CD4-positive, alpha-beta T cell treated with Interferon alpha-2 for 1 hour (primary cell): ENCODE measurements at regions not wholly inside any gene's neighbourhood (a gene's known extent, or its start where the extent isn't known, plus 50 kb on each side); places are given as distances from the start of the nearest gene placed in this dataset.
"Not testable (repeated sequence)": the region's sequence is repeated elsewhere in the genome, so short reads cannot be mapped to it uniquely, and the experiment has no call there.

Experiments
- DNase-seq, 2 donors: peaks; one replicate each; pipeline ENCODE4 v3.0.0-alpha.2; 2020 to 2022

DNA sequence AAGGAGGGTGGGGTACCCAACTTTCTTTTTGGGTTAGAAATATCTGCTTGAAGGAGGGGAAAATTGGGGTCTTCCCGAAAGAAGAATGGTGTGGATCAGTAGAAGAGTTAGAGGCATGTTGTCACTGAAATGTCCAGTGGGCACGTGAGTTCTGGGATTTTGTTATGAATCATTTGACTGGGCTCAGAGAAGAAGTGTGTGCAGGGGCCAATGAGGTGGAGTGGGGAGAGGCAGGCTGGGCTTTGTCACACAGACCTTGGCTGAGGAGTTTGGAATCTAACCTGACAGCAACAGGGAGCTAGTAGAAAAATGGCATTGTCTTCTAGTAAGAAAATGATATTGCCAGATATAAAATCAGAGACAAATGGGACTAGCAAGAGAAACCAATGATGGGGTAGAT is 436.8 kb downstream of the MFSD1 start:
- DNase-seq = no peak

- DNase-seq = no peak
Measured at GRCh38 chr3:159239059-159239458, 437.2 kb downstream of the MFSD1 start.

GRCh38 chr3:159244933-159245332 is 443.1 kb downstream of the MFSD1 start:
- DNase-seq = no peak

GRCh38 chr3:159245871-159246270 is 444.0 kb downstream of the MFSD1 start:
- no peak for DNase-seq

DNA sequence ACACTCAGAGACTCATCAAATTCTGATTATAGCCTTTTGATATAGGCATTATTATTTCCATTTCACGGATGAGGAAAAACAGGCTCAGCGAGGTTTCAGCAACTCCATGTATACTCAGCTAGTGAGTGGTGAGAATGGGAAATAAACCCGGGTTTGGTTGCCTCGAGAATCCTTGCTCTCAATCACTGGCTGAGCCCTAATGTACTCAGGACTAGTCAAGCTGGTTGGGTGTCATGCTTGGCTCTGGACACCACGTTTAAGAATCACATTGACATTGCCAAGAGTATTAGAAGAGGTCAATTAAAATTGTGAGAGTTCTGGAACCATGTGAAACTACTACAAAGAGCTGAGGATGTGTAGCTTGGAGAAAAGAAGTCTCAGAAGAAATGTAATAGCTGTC is 444.5 kb downstream of the MFSD1 start:
- no peak for DNase-seq

- DNase-seq = no peak
Measured at GRCh38 chr3:159249472-159250174, 447.8 kb downstream of the MFSD1 start.

DNA sequence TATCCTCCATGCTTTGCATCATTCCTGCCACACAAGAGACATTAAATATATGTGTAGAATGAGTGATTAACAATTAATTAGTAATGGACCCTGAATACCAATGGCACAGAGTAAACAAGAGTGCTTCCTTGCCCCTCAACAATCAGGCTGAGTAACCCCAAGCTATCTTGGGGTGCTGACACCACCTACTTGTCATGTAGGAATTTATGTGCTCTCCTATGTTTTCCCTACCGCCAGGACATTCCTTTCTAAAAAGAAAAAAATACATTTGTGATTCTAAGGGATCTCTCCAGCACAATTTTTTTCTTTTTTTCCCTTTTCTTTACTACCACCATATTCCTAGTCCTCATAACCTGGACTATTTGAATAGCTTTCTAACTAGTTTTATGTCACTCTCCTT is 449.1 kb downstream of the MFSD1 start:
- no peak for DNase-seq

DNA sequence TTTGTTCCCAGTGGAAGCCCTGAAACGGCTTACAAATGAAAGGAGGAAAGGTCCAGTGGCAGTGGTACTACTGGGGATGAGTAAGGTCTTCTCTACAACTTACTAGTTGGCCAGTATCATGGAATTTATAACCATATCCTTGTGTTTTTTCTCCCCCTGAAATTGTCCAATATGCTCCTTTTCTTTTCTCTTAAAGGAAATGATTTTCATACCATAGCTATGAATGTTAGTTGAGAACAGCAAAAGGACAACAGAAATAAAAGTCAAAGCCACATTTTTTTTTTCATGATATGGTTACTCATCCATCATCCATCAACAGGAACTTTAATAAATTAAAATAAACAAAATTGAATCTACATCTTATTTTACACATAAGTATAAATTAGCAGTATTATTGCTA is 450.4 kb downstream of the MFSD1 start:
- DNase-seq = no peak

- no peak for DNase-seq
Measured at GRCh38 chr3:159252772-159253384, 451.0 kb downstream of the MFSD1 start.

GRCh38 chr3:159253860-159254259 is 452.0 kb downstream of the MFSD1 start:
- DNase-seq = no peak

DNA sequence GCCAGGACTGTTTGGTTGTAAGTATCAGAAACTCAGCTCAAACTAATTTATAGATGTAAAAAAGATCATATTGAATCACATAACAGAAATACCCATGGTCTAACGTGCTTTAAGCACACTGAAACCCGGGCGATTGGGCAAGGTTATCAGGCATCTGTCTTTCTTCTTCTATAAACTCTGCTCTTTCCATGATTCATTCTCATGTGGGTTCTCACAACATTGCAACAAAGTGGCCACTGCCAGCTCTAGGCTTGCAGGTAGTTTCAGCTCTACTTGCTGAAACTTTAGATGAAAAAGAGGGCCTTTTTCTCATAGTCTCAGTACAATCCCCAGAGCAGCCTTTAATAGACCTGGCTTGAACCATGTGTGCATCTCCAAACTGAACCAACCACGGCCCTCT is 456.1 kb downstream of the MFSD1 start:
- no peak for DNase-seq

- no peak for DNase-seq
Measured at GRCh38 chr3:159258934-159259333, 457.1 kb downstream of the MFSD1 start.

- peak; percentile 2 to 42 for DNase-seq
Measured at GRCh38 chr3:159260049-159260662, 458.3 kb downstream of the MFSD1 start.

GRCh38 chr3:159261333-159261732 is 459.5 kb downstream of the MFSD1 start:
- not testable (repeated sequence) for DNase-seq

DNA sequence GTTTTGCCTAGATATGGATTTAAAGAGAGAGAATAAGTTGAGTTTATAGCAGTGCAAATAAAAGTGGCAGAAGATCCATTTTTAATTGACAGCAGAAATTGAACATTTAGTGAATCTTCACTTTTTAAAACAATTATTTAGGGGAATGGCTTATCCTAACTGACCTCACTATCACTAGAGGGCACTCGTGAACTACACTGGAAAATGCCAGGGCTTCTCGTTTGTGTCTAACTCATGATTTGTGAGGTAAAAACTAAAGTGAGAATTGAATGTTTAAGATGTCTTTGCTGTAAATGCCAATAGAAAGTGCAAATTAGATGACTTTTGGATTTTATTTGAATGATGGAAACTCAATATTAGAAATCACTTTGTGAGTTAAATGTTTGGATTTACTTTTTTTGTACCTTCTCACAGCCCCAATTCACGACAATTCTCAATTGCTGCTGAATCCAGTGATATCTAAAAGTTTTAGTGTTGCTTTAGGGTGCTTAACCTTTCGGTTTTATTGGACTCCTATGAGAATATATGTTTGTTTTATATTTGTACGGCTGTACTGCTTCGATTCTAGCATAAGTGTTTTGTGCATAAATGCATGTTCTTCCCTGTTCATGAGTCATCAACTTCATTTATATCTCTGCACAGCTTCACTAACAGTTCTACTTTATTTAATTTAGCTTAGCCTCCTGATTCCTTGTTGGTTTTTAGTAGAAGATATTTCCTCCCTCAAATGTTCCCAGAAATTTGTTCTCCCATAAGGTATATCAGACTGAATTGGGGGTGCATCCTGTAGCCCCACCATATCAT is 462.1 kb downstream of the MFSD1 start:
- DNase-seq = peak in 1 of 2 donors; percentile 13

DNA sequence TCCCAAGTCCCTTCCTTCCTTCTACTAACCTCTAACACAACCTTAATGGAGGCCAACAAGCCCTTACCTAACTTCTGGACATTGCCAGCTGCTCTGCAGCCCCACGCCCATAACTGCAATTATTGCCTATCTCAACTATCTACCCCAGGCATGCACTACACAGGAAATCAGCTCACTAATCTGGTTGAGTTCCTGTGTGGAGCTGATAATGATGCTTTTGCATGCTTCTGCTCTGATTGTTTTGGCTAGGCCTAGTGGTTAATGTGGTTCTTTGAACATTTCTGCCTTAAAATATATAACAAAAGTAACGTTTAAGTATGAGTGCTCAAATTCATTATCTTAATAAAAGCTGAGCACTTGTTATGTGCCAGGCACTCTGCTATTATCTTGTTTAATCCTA is 463.9 kb downstream of the MFSD1 start:
- DNase-seq = no peak

DNA sequence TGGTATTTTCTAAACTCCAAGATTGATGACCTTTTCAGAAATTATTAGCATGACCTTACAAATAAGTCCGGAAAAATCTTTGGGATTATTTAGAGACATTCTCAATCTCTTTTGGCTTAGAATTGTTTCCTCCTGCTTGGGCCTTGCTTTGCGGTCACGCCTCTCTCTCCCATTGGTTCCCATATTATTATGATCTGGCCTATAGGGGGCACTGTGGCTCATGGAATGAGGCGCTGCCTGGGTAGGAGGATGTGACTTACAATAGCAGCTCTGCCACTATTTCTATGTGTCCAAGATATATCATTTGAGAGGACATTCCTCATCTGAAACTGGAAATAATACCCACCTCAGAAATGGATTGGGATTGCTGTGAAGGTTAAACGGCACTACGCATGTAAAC is 464.9 kb downstream of the MFSD1 start:
- no peak for DNase-seq

GRCh38 chr3:159271799-159272512 is 470.1 kb downstream of the MFSD1 start:
- DNase-seq = no peak

DNA sequence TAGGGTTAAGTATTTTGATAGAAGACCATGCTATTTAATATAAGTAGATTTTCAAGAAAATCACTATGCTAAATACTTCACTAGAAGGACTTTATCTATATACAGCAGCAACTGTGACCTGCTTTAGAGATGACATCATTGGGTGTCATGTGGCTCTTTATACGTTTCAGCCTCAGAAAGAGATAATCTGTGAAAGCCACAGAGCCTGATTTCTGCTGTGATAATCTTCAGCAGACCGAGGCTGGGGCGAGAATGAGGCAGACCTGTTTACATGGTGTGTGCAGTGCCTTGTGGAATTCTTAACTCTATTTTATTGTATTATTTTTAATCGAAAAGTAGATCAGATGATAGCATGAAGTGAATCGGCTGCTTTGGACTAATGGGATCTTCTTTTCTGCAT is 471.2 kb downstream of the MFSD1 start:
- DNase-seq = no peak

GRCh38 chr3:159273608-159274007 is 471.8 kb downstream of the MFSD1 start:
- no peak for DNase-seq

GRCh38 chr3:159275741-159276140 is 473.9 kb downstream of the MFSD1 start:
- no peak for DNase-seq

GRCh38 chr3:159277814-159278213 is 476.0 kb downstream of the MFSD1 start:
- no peak for DNase-seq
